ENCODE measurements at regions not wholly inside any gene's neighbourhood (a gene's known extent, or its start where the extent isn't known, plus 50 kb on each side); places are given as distances from the start of the nearest gene placed in this dataset.

GRCh38 chr9:129413537-129414376 lies 207.1 kb downstream of the C9orf50 start:
- H3K4me3 ChIP-seq (ENCODE audit: low read depth in 2 of 2, low read length in 1 of 2), result peak overlapping the region; percentile 34 to 56; a peak in 3 of 4 replicates
- CTCF ChIA-PET, result interaction anchor here (0.7 to 0.8 kb wide), 2 partner anchors 22 to 94 kb away, joined by 3 read pairs; no protein-coding TSS in a partner anchor
- peak overlapping the region; percentile 83 for H3K4me2 ChIP-seq
- H3K9me2 ChIP-seq, result no peaks in the 10 kb centered on the region
- WGBS (ENCODE audit: low lambda C conversion rate), result 2% methylated on average over 9 of the region's 84 CpGs
- TF ChIP-seq USF1 (IDR thresholded peaks at IDR 0.05; ENCODE audit: borderline replicate concordance, low read depth) (peak; percentile 67), NRF1 (IDR thresholded peaks at IDR 0.05; ENCODE audit: low read depth, low read length) (peak; percentile 97), IRF3 (IDR thresholded peaks at IDR 0.05; ENCODE audit: low read depth, low read length) (no peak), CHD2 (IDR thresholded peaks at IDR 0.05; ENCODE audit: low read length, partially characterized antibody) (peak; percentile 65), FOXM1 (IDR thresholded peaks at IDR 0.05; ENCODE audit: low read depth) (0 out of 2 replicates have a peak, but pooled peaks have one; percentile 28), EP300 (IDR thresholded peaks at IDR 0.05; ENCODE audit: borderline replicate concordance in 1 of 2, low read depth in 1 of 2, low read length in 1 of 2) (peak in 1 of 2 experiments; percentile 72; a peak in 1 of 4 replicates), MAX (IDR thresholded peaks at IDR 0.05; ENCODE audit: low read depth) (peak; percentile 38; the same call in 1 of the 2 replicates), POLR2AphosphoS5 (IDR thresholded peaks at IDR 0.05; ENCODE audit: low read depth, low read length) (peak; percentile 56), MXI1 (IDR thresholded peaks at IDR 0.05; ENCODE audit: low read depth, low read length) (peak; percentile 88), SMC3 (IDR thresholded peaks at IDR 0.05; ENCODE audit: low read depth, low read length) (no peak), TCF12 (IDR thresholded peaks at IDR 0.05) (0 out of 2 replicates have a peak, but pooled peaks have one; percentile 25), RFX5 (IDR thresholded peaks at IDR 0.05; ENCODE audit: low read length) (peak; percentile 38; the same call in 1 of the 2 replicates), USF2 (IDR thresholded peaks at IDR 0.05; ENCODE audit: borderline replicate concordance, low read depth, low read length) (peak; percentile 14; the same call in 1 of the 2 replicates), SIN3A (IDR thresholded peaks at IDR 0.05; ENCODE audit: borderline replicate concordance, low read depth, low read length) (0 out of 2 replicates have a peak, but pooled peaks have one; percentile 25), GABPA (IDR thresholded peaks at IDR 0.05; ENCODE audit: low read depth) (peak; percentile 46), RXRA (IDR thresholded peaks at IDR 0.05; ENCODE audit: borderline replicate concordance, low read depth) (no peak; the same call in 1 of the 2 replicates), PBX3 (IDR thresholded peaks at IDR 0.05) (no peak)
- peak overlapping the region; percentile 97 to 99 for H3K27ac ChIP-seq (ENCODE audit: low read depth in 2 of 2, low read length in 1 of 2)
- H3F3A ChIP-seq (replicated peaks; ENCODE audit: insufficient read depth), result peaks cover 6% of the 10 kb centered on the region
- no peaks in the 10 kb centered on the region for H3K36me3 ChIP-seq (replicated peaks in 1 of 2; ENCODE audit: control insufficient read depth in 1 of 2, insufficient read depth in 2 of 2, low read length in 1 of 2)
- POLR2A ChIA-PET, result interaction anchor here (1.2 to 1.8 kb wide), 4 partner anchors 45 to 240 kb away, joined by 3 to 5 read pairs (median 4); partner anchors contain the start of gene IER5L
- no peaks in the 10 kb centered on the region for H4K20me1 ChIP-seq (ENCODE audit: insufficient read depth)
- no peaks in the 10 kb centered on the region for H3K79me2 ChIP-seq (ENCODE audit: insufficient read depth)
- no peaks in the 10 kb centered on the region for H3K27me3 ChIP-seq (ENCODE audit: insufficient read depth)
- peak overlapping the region; percentile 98 for H3K9ac ChIP-seq
- H3K9me3 ChIP-seq, result no peaks in the 10 kb centered on the region
- peaks cover 21 to 63% of the 10 kb centered on the region in 2 experiments; a peak in 3 of 4 replicates for H3K4me1 ChIP-seq (ENCODE audit: control insufficient read depth in 1 of 2, insufficient read depth in 2 of 2, low read depth in 1 of 2, low read length in 1 of 2)
- H2AFZ ChIP-seq (ENCODE audit: low read depth), result peak overlapping the region; percentile 86
- peak; percentile 98 for DNase-seq
